ENCODE measurements at regions not wholly inside any gene's neighbourhood (a gene's known extent, or its start where the extent isn't known, plus 50 kb on each side); places are given as distances from the start of the nearest gene placed in this dataset.

GRCh38 chr10:128725531-128725930 lies 599.3 kb upstream of the MKI67 start:
- DNase-seq = no peak

DNA sequence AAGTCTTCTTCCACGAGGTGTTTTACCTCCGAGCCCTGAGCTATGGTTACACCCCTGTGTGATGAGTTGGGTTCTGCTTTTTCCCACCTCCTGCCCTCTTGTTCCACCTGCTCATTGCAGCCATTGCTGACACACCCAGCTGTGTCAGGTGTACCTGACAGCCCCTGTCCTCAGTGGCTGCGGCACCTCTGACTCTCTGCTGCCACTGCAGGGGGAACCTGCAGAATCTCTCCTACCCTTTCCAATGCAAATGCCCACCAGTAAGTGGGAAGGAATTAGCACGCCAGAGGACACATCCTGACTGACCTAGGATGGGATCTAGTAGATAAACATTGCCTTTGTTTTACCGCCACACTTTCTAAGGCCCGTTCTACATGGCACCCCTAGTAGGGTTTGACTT lies 600.9 kb upstream of the MKI67 start:
- peak; percentile 93 for DNase-seq

DNA sequence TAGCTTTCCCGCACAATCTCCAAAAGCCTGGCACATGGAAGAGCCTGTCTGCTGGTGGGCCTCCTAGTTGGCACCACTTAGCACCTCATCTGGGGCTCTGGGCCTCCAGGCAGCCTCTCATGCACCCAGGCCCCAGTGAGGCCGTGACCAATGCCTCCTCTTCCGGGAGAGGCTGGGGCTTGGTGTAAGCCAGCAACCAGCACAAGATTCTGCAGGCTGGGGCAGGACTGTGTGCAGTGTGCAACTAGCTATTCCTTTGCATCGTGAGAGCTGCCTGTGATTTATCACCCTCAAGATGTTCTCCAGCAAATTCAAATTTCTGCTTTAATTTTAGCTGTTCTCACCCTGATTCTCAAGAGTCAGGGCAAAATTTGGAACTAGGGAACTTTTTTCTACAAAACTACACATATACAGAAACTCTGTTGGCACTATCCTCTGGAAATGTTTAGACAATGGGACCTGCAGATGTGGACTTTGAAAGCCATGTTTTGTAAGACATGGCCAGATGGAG lies 603.7 kb upstream of the MKI67 start:
- DNase-seq = no peak

- no peak for DNase-seq
Observed at GRCh38 chr10:128730922-128731321, 604.7 kb upstream of the MKI67 start.

DNA sequence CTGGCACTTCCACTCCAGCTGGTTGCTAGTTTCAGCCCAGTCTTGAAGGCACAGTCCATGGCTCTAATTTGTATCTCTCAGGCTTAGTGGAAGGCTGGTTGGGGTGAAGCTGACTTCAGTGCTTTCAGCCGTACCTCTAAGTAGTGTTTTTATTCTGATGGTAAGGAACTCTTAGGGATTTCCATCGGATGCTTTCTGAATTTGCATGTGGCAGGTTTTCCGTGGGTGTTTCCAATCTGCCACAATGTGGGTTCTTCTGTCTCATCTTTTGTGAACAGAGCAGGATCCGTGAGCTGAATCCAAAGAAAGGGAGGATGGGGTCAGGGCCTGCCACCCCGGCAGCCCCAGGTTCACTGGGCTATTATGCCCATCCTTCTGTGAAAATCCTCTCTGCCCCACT lies 607.9 kb upstream of the MKI67 start:
- DNase-seq = no peak

DNA sequence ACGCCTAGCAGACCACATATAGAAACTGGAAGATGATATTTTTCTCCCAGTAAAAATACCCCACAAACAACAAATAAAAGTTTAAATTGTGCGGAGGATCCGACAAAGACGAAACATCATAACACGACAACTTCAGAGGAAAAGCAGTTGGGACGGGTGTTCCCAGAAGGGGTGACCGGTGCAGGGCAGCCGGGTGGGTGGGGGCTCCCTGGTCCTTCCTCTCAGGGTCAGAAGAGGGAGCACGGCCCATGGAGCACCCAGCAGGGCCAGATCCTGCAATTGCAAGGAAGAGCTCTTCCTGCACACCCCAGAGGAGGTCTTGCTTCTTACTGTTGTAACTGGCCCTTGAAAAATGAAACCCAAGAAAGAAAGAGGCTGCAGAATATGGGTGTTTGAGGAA lies 608.5 kb upstream of the MKI67 start:
- DNase-seq = no peak

DNA sequence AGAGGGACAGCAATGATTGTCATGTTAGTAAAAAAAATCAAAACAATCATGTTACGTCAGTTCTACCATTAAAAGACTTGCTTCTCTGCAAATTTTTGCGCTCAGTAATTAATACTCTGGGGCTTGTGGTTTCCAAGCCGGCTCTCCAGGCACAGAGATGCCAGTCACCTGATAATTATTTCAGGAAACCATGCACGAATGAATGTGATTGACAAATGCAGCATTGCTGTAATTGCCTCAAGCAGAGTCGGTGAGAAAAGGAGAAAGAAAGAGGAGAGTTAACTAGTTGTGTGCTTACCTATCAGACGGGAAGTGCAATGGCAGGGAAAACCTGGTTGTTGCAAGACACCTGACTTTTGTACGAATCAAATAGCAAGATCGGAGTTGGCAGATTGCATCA lies 609.8 kb upstream of the MKI67 start:
- DNase-seq = no peak

DNA sequence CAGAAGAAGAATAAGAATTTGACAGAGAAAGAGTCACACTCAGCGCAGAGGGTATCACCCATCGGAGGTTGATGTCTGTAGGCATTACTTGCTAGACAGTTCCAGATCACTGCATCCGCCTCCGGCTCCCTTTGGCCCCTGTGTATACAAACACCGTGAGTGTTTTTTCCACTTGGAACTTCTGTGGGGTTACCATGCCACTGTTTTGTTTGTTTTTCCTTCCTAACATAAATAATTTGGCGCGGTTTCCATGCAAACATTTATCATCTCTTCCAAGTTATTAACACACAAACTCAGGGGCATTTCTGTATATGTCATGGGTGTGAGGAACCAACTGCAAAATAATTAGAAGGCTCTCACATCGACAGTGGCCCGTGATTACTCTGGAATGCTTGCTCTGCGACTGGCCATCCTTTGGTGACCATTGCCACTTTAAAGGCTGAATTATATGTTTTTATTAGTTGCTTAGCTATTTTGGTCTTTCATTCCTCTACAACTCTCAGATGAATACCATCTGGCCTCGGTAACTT lies 612.2 kb upstream of the MKI67 start:
- DNase-seq = no peak

GRCh38 chr10:128739930-128740329 lies 613.7 kb upstream of the MKI67 start:
- no peak for DNase-seq

DNA sequence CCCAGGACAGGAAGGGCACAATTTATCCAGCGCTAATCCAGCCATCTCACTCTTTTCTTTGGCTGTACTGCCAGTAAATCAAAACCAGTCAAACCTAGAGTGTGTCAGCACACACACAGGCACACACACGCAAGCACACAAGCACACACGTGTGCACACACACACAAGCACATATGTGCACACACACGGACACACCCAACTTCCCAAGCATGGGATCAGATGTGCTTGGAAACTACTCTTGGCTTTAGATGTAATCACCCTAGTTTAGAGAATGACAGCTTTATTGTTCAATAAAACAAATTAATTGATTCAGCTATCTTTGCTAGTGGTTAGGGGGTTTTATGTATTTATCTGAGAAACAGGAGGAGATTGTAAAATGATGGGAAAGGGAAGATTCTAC lies 615.0 kb upstream of the MKI67 start:
- no peak for DNase-seq

DNA sequence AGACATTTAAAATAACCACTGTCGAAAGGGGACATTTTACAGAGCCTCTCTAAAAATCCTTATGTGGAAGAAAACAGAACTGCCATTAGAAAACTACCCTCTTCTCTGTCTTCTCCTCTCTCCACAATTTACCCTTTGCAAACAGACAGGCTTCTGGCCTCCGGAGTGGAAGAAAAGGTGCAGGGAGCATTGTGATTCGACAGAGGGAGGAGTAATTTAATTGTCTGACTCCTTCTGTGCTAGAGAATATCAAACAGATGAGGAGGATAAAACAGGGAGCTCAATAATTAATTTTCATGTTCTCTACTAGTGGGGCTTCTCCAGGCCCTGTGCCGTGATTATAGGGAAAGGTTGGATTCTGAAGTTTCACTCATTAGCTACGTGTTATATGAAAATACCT lies 615.5 kb upstream of the MKI67 start:
- no peak for DNase-seq

DNA sequence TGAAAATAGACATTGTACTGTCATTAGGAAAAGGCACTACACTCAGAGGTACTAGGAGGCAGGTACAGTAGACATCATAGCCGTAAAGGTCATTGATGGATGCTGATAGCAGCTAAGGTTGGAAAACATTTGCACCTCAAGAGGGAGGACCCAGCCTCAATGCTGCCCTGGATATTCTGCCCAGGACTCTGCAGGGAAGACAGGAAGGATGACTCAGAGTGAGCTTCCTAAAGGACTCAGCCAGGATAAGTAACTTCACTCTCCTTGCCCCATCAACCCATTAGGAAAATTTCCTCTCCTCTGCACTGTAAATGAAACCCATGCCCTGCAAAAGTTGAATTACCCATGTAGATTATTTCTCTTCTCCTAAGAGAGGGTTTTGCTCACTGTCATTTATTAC lies 617.9 kb upstream of the MKI67 start:
- DNase-seq = no peak

- DNase-seq = no peak
Observed at GRCh38 chr10:128744811-128745305, 618.6 kb upstream of the MKI67 start.

- DNase-seq = no peak
Observed at GRCh38 chr10:128747582-128748346, 621.5 kb upstream of the MKI67 start.

- DNase-seq = no peak
Observed at GRCh38 chr10:128751284-128751683, 625.1 kb upstream of the MKI67 start.

DNA sequence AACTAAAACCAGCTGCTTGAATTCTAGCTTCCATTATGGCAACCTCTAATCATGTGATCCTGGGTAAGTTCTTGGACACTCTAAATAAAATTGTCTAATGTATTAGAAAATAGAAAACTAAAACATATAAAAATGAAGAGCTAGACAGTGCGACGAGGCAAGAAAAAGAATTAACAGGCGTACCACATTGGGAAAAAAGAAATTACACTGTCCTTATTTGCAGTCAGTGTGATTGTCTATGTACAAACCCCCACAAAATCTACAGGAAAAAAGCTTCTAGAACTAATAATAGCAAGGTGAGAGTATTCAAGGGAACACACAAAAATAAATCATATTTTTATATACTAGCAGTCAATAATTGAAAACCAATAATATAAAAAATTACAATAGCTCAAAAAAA lies 625.6 kb upstream of the MKI67 start:
- DNase-seq = no peak

- DNase-seq = no peak
Observed at GRCh38 chr10:128759174-128759573, 633.0 kb upstream of the MKI67 start.

DNA sequence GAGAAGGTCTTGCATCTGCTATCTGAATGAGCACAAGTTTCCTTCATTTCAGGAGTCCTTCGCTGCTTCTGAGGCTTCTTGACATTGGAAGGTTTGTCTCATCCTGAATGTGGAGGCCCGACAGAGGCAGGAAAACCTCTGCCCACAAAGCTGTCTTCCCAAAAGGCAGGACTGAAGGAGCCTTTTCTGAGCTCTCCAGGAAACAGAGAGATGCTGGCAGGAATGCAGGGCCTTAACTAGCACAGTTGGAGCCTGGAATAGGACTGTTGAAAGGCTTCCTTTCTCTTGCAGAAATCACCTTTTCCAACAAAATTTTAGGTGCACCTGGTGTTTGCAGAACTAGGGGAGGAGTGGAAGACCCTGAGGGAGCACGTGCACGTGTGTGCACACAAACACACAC lies 637.4 kb upstream of the MKI67 start:
- DNase-seq = no peak

DNA sequence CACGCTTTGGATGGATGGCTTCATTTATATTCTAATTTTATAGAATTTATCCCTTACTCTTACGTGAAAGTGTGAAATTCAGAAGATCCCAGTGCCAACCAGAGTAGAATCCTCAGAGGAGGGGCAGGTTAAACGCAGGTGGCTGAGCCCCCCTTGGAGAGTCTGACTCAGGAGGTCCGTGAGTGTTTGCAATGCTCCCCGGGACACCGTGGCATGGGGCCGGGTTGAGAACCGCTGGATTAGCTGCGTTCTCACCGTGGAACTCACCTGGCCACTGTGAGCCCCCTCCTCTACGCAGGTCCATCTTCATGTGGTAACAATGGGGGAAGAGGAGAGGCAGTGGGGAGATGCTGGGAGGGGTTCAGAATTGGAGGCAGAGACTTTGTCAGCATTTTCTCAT lies 638.0 kb upstream of the MKI67 start:
- no peak for DNase-seq

DNA sequence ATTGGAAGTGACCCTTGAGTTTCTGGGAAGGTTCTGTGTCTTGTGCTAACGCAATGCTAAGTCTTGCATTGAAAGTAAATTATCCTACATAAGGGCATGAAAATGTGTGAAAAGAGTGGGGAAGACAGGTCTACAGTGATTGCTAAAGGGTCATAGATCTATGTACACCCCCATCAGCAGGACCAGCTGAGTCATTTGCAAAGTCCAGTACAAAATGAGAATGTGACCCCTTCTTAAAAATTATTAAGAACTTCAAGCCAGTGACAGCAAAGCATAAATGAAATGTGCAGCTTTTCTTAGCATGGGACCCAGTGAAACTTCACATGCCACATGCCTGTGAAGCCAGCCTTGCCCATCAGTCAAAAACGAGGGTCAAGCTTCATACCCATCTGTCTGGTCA lies 640.7 kb upstream of the MKI67 start:
- no peak for DNase-seq

DNA sequence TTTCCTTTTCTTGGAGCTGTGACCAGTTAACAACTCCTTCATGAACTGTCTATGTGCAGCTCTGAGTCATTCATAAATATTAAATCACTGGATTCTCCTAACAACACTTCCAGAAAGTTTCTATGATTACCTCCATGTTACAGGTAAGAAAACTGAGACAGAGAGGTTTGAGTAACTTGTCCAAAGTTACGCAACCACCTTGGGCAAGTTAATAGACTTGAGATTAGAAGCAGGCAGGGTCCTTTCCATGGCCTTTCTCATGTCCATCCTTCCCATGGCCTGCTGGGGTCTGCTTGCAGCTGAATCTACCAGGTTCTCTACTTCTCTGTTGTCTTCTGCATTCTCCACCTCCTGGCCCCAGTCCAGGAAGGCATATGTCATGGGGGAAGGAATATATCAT lies 648.8 kb upstream of the MKI67 start:
- no peak for DNase-seq

DNA sequence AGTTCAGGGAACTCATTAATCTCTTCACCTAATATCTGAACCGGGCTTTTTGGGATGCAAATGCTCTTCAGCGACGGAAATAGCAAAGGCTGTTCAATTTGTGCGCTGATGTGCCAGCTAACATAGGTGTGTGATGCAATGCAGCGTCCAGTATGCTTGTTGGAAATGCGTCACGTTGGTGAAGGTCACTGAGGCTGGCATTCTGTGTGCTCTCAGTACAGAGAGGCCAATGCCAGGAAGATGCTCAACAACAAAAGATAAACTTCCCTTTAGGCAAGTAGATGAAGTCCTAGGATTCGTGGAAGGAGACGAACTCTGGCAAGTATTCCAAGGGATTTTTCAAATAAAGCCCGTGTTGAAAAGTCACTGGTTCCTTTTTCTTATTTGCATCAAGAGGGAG lies 649.5 kb upstream of the MKI67 start:
- no peak for DNase-seq

- no peak for DNase-seq
Observed at GRCh38 chr10:128776673-128777252, 650.5 kb upstream of the MKI67 start.

- DNase-seq = no peak
Observed at GRCh38 chr10:128777342-128777741, 651.1 kb upstream of the MKI67 start.
